ENCODE measurements at regions not wholly inside any gene's neighbourhood (a gene's known extent, or its start where the extent isn't known, plus 50 kb on each side); places are given as distances from the start of the nearest gene placed in this dataset.

- H3K27ac ChIP-seq (ENCODE audit: low read depth, low read length), result no peak overlapping the region
- H3K27me3 ChIP-seq (ENCODE audit: control insufficient read depth, insufficient read depth, low read length), result no peaks in the 10 kb centered on the region
- peak in 4 of 6 donors; percentile 12 to 77 (median 41) for DNase-seq (ENCODE audit: low read depth in 4 of 6, low spot score in 6 of 6)
- H3K36me3 ChIP-seq (ENCODE audit: control insufficient read depth, insufficient read depth, low read length), result no peaks in the 10 kb centered on the region
- H3K9me3 ChIP-seq (ENCODE audit: control insufficient read depth, insufficient read depth, low read length), result no peaks in the 10 kb centered on the region
- WGBS (ENCODE audit: insufficient coverage), result no CpG with 5 or more reads among the region's 6 CpGs
- H3K4me1 ChIP-seq (ENCODE audit: control insufficient read depth, insufficient read depth, low read length), result no peaks in the 10 kb centered on the region
- H3K4me3 ChIP-seq (ENCODE audit: low read depth, low read length), result no peak overlapping the region
These were observed 664.8 kb upstream of the SEMA3D start for GRCh38 chr7:85851571-85852193.

- H3K27me3 ChIP-seq (ENCODE audit: control insufficient read depth, insufficient read depth, low read length), result no peaks in the 10 kb centered on the region
- 50% methylated on average over 1 of the region's 1 CpG for WGBS (ENCODE audit: insufficient coverage)
- H3K4me1 ChIP-seq (ENCODE audit: control insufficient read depth, insufficient read depth, low read length), result no peaks in the 10 kb centered on the region
- H3K27ac ChIP-seq (ENCODE audit: low read depth, low read length), result no peak overlapping the region
- no peaks in the 10 kb centered on the region for H3K9me3 ChIP-seq (ENCODE audit: control insufficient read depth, insufficient read depth, low read length)
- DNase-seq (ENCODE audit: low read depth in 4 of 6, low spot score in 6 of 6), result no peak
- no peak overlapping the region for H3K4me3 ChIP-seq (ENCODE audit: low read depth, low read length)
- H3K36me3 ChIP-seq (ENCODE audit: control insufficient read depth, insufficient read depth, low read length), result no peaks in the 10 kb centered on the region
These were observed 663.5 kb upstream of the SEMA3D start for GRCh38 chr7:85850381-85850780.

- no peak overlapping the region for H3K4me3 ChIP-seq (ENCODE audit: low read depth, low read length)
- peak in 2 of 6 donors; percentile 11 to 12 for DNase-seq (ENCODE audit: low read depth in 4 of 6, low spot score in 6 of 6)
- H3K27me3 ChIP-seq (ENCODE audit: control insufficient read depth, insufficient read depth, low read length), result no peaks in the 10 kb centered on the region
- no peak overlapping the region for H3K27ac ChIP-seq (ENCODE audit: low read depth, low read length)
- H3K36me3 ChIP-seq (ENCODE audit: control insufficient read depth, insufficient read depth, low read length), result no peaks in the 10 kb centered on the region
- H3K4me1 ChIP-seq (ENCODE audit: control insufficient read depth, insufficient read depth, low read length), result no peaks in the 10 kb centered on the region
- peaks cover 3% of the 10 kb centered on the region for H3K9me3 ChIP-seq (ENCODE audit: control insufficient read depth, insufficient read depth, low read length)
- WGBS (ENCODE audit: insufficient coverage), result 42% methylated on average over 6 of the region's 6 CpGs
These were observed 653.7 kb upstream of the SEMA3D start for GRCh38 chr7:85840554-85840953.

DNA sequence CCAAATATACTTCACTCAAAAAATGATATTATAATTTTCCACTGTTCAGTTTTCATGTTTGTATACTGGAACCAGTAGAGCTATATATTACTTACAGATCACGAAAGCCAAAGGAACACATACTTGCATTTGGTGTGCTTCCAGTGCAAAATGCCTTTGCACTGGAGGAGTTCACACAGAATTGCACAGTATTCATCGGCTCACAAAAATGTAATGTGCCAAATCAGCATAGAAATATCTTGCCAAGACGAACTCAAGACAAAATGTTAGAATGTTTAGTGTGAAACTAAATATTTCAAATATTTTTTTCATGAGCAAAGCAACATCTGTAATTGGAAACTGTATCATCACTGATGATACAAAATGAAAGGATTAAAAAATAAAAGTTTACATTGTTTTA lies 646.2 kb upstream of the SEMA3D start:
- H3K9me3 ChIP-seq (ENCODE audit: control insufficient read depth, insufficient read depth, low read length), result no peaks in the 10 kb centered on the region
- no peak overlapping the region for H3K27ac ChIP-seq (ENCODE audit: low read depth, low read length)
- H3K4me3 ChIP-seq (ENCODE audit: low read depth, low read length), result no peak overlapping the region
- peak in 1 of 6 donors; percentile 49 for DNase-seq (ENCODE audit: low read depth in 4 of 6, low spot score in 6 of 6)
- no peaks in the 10 kb centered on the region for H3K27me3 ChIP-seq (ENCODE audit: control insufficient read depth, insufficient read depth, low read length)
- no peaks in the 10 kb centered on the region for H3K4me1 ChIP-seq (ENCODE audit: control insufficient read depth, insufficient read depth, low read length)
- no CpG with 5 or more reads among the region's 3 CpGs for WGBS (ENCODE audit: insufficient coverage)
- H3K36me3 ChIP-seq (ENCODE audit: control insufficient read depth, insufficient read depth, low read length), result no peaks in the 10 kb centered on the region

DNA sequence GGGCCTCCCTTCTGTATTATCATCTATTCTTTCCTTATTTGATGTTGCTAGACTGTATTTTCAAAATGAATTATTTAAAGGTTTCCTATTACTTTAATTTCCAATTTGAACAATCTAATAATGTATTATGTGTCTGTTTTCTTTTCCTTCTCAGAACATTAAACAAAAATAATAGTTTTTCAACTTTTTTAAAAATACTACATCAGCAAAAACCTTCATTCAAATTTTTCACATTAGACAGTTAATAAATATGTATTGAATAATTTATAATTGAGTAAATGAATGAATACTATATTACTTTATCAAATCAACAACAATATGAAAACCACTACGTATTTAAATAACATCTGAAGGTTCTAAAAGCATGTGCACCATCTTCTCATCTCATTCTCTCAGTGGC lies 644.1 kb upstream of the SEMA3D start:
- WGBS (ENCODE audit: insufficient coverage), result no CpG with 5 or more reads among the region's 1 CpG
- Histone ChIP-seq H3K36me3 (ENCODE audit: control insufficient read depth, insufficient read depth, low read length) (no peaks in the 10 kb centered on the region), H3K27me3 (ENCODE audit: control insufficient read depth, insufficient read depth, low read length) (no peaks in the 10 kb centered on the region), H3K27ac (ENCODE audit: low read depth, low read length) (no peak overlapping the region), H3K4me3 (ENCODE audit: low read depth, low read length) (no peak overlapping the region), H3K9me3 (ENCODE audit: control insufficient read depth, insufficient read depth, low read length) (no peaks in the 10 kb centered on the region), H3K4me1 (ENCODE audit: control insufficient read depth, insufficient read depth, low read length) (no peaks in the 10 kb centered on the region)
- DNase-seq (ENCODE audit: low read depth in 4 of 6, low spot score in 6 of 6), result no peak

DNA sequence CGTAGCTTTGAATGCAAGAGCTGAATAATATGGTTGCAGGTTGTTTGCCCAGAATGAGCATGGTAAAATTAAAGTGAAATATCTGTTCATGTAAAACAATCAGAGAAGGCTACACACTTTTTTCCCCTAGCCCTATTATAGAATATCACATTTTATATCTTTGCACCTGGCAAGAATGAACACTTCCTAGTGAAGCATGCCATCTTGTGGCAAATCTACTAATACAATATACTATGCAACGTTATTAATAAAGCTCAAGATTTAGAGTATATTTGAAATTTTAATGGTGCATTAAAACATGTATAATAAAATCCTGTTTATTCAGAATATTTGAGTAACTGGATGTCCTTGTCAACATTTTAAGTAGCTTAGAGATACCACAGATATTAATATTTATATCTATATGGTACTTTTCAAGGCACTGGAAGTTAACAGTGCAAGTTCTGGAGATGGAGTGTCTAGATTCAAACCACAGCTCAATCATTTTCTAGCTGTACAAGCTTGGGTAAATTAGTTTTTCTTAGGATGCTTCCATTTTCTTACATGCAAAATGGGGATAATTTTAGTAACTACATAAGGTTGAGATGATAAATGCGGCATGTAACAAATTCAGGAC lies 643.1 kb upstream of the SEMA3D start:
- Histone ChIP-seq H3K27me3 (ENCODE audit: control insufficient read depth, insufficient read depth, low read length) (no peaks in the 10 kb centered on the region), H3K27ac (ENCODE audit: low read depth, low read length) (no peak overlapping the region), H3K9me3 (ENCODE audit: control insufficient read depth, insufficient read depth, low read length) (no peaks in the 10 kb centered on the region), H3K4me1 (ENCODE audit: control insufficient read depth, insufficient read depth, low read length) (no peaks in the 10 kb centered on the region), H3K36me3 (ENCODE audit: control insufficient read depth, insufficient read depth, low read length) (no peaks in the 10 kb centered on the region), H3K4me3 (ENCODE audit: low read depth, low read length) (no peak overlapping the region)
- DNase-seq (ENCODE audit: low read depth in 4 of 6, low spot score in 6 of 6), result peak in 5 of 6 donors; percentile 9 to 84 (median 19)
- no CpG with 5 or more reads among the region's 3 CpGs for WGBS (ENCODE audit: insufficient coverage)

DNA sequence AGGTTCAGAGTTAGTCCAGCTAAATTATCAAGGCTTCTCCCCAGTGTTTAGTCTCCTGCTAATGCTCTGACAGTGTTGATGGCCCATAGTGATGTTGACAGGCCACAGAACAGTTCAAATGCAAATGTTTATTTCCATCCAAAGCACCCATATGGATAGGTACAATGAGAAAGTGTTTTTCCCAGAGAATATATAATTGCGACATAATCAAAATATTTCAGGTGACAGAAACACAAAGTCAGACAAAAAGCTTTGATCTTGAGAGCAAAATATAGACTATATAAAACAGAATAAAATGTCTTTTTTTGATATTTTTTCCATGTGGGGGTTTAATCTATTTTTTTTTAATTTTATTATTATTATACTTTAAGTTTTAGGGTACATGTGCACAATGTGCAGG lies 642.3 kb upstream of the SEMA3D start:
- Histone ChIP-seq H3K4me1 (ENCODE audit: control insufficient read depth, insufficient read depth, low read length) (no peaks in the 10 kb centered on the region), H3K36me3 (ENCODE audit: control insufficient read depth, insufficient read depth, low read length) (no peaks in the 10 kb centered on the region), H3K4me3 (ENCODE audit: low read depth, low read length) (no peak overlapping the region), H3K27ac (ENCODE audit: low read depth, low read length) (no peak overlapping the region), H3K27me3 (ENCODE audit: control insufficient read depth, insufficient read depth, low read length) (no peaks in the 10 kb centered on the region), H3K9me3 (ENCODE audit: control insufficient read depth, insufficient read depth, low read length) (no peaks in the 10 kb centered on the region)
- no peak for DNase-seq (ENCODE audit: low read depth in 4 of 6, low spot score in 6 of 6)
- no CpG with 5 or more reads among the region's 1 CpG for WGBS (ENCODE audit: insufficient coverage)

- no peak for DNase-seq (ENCODE audit: low read depth in 4 of 6, low spot score in 6 of 6)
- no CpG with 5 or more reads among the region's 2 CpGs for WGBS (ENCODE audit: insufficient coverage)
- Histone ChIP-seq H3K27me3 (ENCODE audit: control insufficient read depth, insufficient read depth, low read length) (no peaks in the 10 kb centered on the region), H3K27ac (ENCODE audit: low read depth, low read length) (no peak overlapping the region), H3K9me3 (ENCODE audit: control insufficient read depth, insufficient read depth, low read length) (no peaks in the 10 kb centered on the region), H3K4me3 (ENCODE audit: low read depth, low read length) (no peak overlapping the region), H3K4me1 (ENCODE audit: control insufficient read depth, insufficient read depth, low read length) (no peaks in the 10 kb centered on the region), H3K36me3 (ENCODE audit: control insufficient read depth, insufficient read depth, low read length) (no peaks in the 10 kb centered on the region)
These were observed 641.8 kb upstream of the SEMA3D start for GRCh38 chr7:85828614-85829013.

DNA sequence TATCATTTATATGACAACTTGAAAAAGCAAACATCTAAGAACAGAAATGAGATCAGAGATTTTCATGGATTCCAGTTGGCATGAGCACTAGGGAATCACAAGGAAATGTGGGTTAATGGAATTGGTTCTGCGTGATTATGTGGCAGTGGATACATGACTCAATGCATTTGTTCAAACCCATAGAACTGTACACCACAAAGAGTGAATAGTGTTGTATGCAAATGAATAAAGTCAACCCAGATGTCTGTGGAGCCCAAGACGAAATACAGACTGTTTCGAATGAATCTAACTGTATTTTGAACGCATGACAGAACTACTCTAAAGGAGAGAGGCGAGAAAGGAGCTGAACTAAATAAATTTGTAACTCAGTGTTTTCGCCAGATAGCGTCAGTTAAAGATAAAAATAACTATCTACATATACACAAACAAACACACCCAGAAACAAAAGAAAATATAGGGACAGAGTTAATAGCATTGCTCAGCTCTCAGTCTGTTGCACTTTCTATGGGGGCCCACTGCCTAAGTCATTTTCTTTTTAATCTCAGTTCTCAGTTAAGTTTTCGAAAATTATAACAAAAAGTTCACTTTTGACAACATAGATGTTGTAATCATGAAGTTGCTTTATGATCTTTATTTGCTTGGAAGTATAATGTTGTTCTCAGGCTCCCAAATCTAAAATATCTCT lies 636.7 kb upstream of the SEMA3D start:
- Histone ChIP-seq H3K9me3 (ENCODE audit: control insufficient read depth, insufficient read depth, low read length) (peaks cover 2% of the 10 kb centered on the region), H3K27me3 (ENCODE audit: control insufficient read depth, insufficient read depth, low read length) (no peaks in the 10 kb centered on the region), H3K4me1 (ENCODE audit: control insufficient read depth, insufficient read depth, low read length) (no peaks in the 10 kb centered on the region), H3K36me3 (ENCODE audit: control insufficient read depth, insufficient read depth, low read length) (no peaks in the 10 kb centered on the region), H3K27ac (ENCODE audit: low read depth, low read length) (no peak overlapping the region), H3K4me3 (ENCODE audit: low read depth, low read length) (no peak overlapping the region)
- no peak for DNase-seq (ENCODE audit: low read depth in 4 of 6, low spot score in 6 of 6)
- WGBS (ENCODE audit: insufficient coverage), result no CpG with 5 or more reads among the region's 8 CpGs

DNA sequence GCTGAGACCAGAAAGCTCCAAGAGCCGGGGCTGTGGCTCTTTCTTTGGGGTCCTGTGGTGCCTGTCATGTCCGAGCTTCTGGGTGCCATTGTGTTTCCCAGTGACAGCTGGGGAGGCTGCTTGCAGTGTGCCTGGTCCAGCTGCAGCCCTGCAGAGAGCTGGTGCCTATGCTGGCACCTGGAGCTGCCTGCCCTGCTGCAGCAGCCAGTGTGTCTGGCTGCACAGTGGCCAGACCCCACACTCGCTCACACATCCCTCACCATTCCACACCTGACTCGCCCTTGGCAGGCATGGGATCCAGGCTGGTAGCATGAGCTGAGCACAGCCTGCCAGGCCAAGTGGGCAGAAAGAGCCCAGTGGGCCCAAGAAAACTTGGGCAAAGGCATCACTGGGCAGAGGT lies 635.1 kb upstream of the SEMA3D start:
- H3K4me1 ChIP-seq (ENCODE audit: control insufficient read depth, insufficient read depth, low read length), result no peaks in the 10 kb centered on the region
- 84% methylated on average over 4 of the region's 4 CpGs for WGBS (ENCODE audit: insufficient coverage)
- peaks cover 2% of the 10 kb centered on the region for H3K9me3 ChIP-seq (ENCODE audit: control insufficient read depth, insufficient read depth, low read length)
- H3K4me3 ChIP-seq (ENCODE audit: low read depth, low read length), result no peak overlapping the region
- no peaks in the 10 kb centered on the region for H3K27me3 ChIP-seq (ENCODE audit: control insufficient read depth, insufficient read depth, low read length)
- no peak overlapping the region for H3K27ac ChIP-seq (ENCODE audit: low read depth, low read length)
- no peaks in the 10 kb centered on the region for H3K36me3 ChIP-seq (ENCODE audit: control insufficient read depth, insufficient read depth, low read length)
- no peak for DNase-seq (ENCODE audit: low read depth in 4 of 6, low spot score in 6 of 6)

Data from spinal cord (tissue), 9 donors.